GM18498 (cell line): ENCODE measurements at regions not wholly inside any gene's neighbourhood (a gene's known extent, or its start where the extent isn't known, plus 50 kb on each side); places are given as distances from the start of the nearest gene placed in this dataset.

Experiments
- ATAC-seq: cut with Tn5 transposase; IDR thresholded peaks from one replicate; pipeline ENCODE4 v1.9.1; 2021; ENCODE audit warnings: mild to moderate bottlenecking, moderate library complexity; ENCODE audit not compliant: unreplicated experiment

GRCh38 chrX:69028006-69028760 lies 137.1 kb downstream of the PJA1 start:
- ATAC-seq: peak; percentile 94

- ATAC-seq: no peak
These were observed 137.9 kb downstream of the PJA1 start for GRCh38 chrX:69027181-69028005.

- ATAC-seq: no peak
These were observed 139.4 kb downstream of the PJA1 start for GRCh38 chrX:69025802-69026301.

DNA sequence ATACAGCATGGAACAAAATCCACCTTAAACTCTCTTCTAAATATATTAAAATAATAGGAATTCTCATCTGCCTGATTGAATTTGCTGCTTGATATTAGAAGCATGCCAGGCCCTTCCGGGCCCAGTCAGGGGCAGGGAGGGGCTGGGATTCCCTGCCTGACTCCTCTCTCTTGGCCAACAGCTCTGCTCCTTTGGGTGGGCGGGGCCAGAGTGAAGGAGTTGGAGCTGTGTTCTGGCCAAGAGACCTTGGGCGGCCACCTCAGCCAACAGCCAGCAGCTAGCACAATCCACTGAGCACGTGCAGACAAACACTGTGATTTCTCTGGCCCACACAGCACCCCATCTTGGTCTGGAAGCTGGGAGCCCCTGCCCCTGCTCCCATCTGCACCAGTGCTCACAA lies 140.3 kb downstream of the PJA1 start:
- no peak for ATAC-seq

DNA sequence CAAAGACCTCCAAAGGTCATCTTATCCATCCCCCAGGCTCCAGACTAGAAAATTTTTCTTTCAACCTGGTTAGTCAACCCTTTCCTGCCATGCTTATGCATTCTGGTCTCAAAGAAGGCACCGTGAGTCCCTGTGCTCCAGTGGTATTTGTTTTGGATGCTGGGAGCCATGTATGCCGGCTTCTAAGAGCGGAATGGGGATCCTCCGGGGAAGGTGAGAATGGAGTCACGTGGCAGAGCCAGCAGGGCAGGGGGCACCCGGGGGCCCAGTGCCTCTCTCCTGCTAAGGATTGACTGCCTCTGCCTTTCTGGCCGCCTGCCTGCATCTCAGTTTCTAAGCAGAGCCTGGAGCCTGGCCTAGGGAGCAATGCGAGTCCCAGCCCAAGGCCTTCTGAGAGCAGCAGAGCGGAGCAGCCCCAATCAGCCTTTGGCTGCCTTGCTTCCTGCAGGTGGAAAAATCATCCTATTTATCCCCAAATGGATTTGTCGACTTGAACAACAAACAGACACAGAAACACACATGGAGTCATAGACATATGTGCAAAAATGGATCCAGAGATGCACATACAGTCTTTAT lies 141.0 kb downstream of the PJA1 start:
- no peak for ATAC-seq

DNA sequence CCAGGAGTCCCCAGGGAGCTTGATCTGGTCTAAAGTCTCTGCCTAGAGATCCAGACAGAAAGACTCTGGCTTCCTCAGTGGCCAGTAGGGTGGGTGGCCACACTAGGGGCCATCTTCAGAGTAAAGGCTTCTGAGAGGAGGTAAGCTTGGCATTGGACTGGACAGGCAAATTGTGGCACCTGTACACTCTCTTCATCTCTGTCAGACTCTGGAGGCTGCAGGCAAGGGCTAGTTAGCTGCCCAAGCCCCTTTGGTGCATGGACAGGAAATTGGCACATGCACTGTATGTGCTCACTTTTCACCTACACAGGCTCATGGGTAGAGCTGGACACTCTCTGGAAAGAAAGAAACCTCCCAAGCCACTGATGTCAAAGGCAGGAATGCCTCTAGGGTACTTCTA lies 142.8 kb downstream of the PJA1 start:
- no peak for ATAC-seq

- ATAC-seq: no peak
These were observed 143.9 kb downstream of the PJA1 start for GRCh38 chrX:69021141-69021960.

GRCh38 chrX:69020316-69020715 lies 144.9 kb downstream of the PJA1 start:
- ATAC-seq: no peak

DNA sequence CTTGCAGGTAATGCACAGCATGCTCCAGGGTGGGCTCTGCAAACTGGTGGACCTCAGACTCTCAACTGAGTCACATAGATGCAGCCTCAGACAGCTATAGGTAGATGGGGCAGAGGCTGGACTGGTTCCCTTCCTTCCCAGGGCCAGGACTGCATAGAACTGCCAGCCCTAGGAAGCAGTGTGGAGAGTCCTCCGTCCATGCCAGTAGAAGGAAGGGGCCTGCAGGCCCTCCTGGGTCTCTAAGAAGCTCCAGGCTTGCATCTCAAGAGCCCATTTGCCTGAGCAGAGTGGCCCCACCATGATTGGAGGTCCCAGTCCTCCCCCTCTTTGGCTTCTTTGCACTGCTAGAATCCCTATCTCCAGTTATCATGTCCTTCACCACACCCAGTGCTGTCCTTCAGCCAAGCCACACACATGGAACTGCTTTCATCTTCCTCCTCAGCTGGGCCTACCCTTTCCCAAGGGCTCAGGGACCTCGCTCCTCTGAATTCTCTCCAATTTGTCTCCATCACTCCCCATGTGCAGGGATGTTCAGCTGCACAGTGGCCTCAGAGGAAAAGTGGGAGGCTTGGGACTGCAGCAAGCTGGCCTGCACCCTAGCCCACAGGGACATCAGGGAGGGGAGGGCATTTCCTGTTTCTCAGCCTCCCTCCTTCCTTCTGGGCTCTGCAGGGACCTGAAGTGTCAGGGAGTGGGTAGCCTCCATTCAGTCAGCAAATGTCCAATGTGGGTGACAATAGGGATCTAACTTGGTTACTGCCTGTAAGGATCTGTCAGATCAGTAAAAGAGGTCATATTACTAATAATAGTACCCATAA lies 146.0 kb downstream of the PJA1 start:
- ATAC-seq: no peak

- no peak for ATAC-seq
These were observed 146.7 kb downstream of the PJA1 start for GRCh38 chrX:69018416-69019072.

DNA sequence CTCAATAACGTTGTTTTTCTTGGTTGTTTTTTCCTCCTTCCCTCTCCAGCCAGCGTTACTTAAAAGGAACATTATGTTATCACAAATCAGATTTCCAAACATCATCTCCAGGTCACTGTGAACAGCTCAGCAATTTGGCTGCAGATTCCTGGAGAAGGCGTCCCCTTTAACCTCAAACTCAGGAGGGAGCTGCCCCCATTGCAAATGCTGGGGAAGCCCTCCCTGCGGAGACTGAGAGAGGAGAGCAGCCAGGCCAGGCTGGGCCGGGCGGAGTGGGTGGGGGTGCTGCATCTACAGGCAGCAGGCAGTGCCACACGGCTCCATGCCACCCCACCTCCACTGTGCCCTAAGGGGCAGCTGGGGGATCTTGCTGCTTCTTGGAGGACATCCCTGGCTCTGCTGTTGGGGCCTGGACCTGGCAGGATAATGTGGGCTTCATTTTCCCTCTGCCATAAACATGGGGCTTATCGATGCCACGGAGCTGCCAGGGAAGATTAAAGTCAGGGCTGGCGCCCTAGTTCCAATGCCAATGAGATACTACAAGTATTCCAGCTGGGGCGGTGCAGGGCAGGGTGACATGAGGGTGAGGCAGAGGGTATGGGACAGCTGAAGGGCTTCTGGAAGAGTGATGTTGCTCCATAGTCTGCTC lies 148.8 kb downstream of the PJA1 start:
- no peak for ATAC-seq

GRCh38 chrX:69015564-69016292 lies 149.5 kb downstream of the PJA1 start:
- ATAC-seq: no peak

GRCh38 chrX:69015156-69015555 lies 150.1 kb downstream of the PJA1 start:
- no peak for ATAC-seq

- no peak for ATAC-seq
These were observed 151.1 kb downstream of the PJA1 start for GRCh38 chrX:69014200-69014599.

DNA sequence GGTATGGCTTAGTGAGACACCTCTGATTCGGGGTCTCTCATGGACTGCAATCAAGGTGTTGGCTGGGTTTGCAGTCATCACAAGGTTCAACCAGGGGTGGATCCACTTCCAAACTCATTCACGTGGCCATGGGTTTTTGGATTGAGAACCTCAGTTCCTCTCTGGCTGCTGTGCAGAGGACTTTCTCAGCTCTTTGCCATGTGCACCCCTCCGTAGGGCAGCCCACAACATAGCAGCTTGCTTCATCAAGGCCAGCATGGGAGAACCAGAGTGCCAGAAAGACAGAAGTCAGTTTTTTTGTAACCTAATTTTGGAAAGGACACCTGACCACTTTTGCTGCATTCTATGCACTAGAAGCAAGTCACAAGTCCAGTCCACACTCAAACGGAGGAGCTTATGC lies 154.9 kb downstream of the PJA1 start:
- ATAC-seq: no peak

GRCh38 chrX:69000877-69001276 lies 164.4 kb downstream of the PJA1 start:
- ATAC-seq: no peak

DNA sequence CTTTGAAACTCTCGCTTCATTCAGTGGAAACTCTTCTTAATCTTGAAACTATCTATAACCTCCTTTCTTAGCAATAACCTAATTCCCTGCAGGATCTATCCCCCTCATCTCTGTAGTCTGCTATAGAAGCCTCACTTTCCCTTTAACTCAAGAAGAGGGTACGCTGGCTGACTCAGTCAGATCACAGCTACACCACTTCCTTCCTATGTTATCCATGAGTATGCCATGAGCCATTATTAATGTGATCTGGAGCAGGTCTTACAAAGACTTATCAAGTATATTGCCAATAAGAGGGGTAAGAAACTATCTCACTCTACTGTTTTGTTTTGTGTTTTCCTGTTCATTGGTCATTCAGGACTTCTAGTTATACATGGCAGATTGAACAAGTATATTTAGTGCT lies 165.3 kb downstream of the PJA1 start:
- no peak for ATAC-seq

DNA sequence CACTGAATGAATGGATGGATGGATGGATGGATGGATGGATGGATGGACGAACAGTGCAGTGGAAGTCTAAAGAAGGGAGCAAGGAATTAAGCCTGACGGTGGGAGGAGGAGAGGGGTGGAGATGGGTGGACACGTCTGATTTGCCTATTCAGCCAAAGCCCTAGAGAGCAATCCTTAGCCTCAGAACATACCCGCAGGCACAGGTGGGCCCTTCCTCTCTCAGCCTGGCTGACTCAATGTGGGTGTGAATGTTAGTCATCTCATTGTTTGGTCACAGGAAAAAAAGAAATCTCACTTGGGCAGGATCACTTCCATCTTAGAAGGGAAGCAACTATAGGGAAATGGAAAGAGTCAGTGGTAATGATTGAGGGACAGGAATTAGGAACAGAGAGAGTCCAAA lies 165.9 kb downstream of the PJA1 start:
- ATAC-seq: no peak
